DND-41 (cell line): ENCODE measurements at regions not wholly inside any gene's neighbourhood (a gene's known extent, or its start where the extent isn't known, plus 50 kb on each side); places are given as distances from the start of the nearest gene placed in this dataset.

Experiments used
- CTCF ChIP-seq: IDR thresholded peaks from 2 replicates; pipeline ENCODE4 v1.5.1; 2012; ENCODE audit warnings: borderline replicate concordance, low read length, moderate library complexity, mild to moderate bottlenecking; ENCODE audit not compliant: poor library complexity, severe bottlenecking; ENCODE audit errors: extremely low read depth
- EZH2 ChIP-seq: IDR thresholded peaks from 3 replicates; pipeline ENCODE4 v1.6.1; 2012; ENCODE audit warnings: borderline replicate concordance, low read depth, mild to moderate bottlenecking, moderate library complexity, low read length, inconsistent platforms; ENCODE audit not compliant: severe bottlenecking

- TF ChIP-seq CTCF (no peak), EZH2 (no peak)
Measured at GRCh38 chr1:59215766-59216291, 81.1 kb upstream of the FGGY start.
